ENCODE measurements at regions not wholly inside any gene's neighbourhood (a gene's known extent, or its start where the extent isn't known, plus 50 kb on each side); places are given as distances from the start of the nearest gene placed in this dataset.

GRCh38 chr3:40911264-40911663 is 288.0 kb upstream of the CTNNB1 start:
- no peak overlapping the region for H3K27ac Mint-ChIP-seq (ENCODE audit: unreplicated experiment)

DNA sequence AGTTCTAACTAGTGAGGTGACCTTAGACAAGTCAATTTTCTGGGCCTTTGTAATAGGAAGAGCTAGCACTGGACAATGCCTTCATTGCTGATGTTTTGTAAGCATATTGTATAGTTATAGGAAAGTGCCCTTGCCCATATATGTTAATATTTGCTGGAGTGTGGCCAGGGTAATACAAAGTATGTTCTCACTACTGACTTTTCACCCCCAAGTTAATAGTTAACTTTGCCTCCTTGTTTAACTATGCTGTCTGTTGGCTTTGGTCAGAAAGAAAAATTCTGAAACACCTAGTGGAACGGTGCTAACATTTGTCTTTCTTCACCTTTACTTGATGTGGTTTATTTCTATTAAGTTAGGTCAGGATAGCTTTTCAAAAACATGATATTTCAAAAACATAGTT is 287.4 kb upstream of the CTNNB1 start:
- DNase-seq, result peak; percentile 6
- Mint-ChIP-seq H3K9me3 (ENCODE audit: low read depth, unreplicated experiment) (no peaks in the 10 kb centered on the region), H3K27me3 (ENCODE audit: unreplicated experiment) (no peaks in the 10 kb centered on the region), H3K36me3 (ENCODE audit: insufficient read depth, unreplicated experiment) (no peaks in the 10 kb centered on the region), H3K4me1 (ENCODE audit: low read depth, unreplicated experiment) (peaks cover 30% of the 10 kb centered on the region), H3K4me3 (ENCODE audit: low read depth, unreplicated experiment) (no peak overlapping the region), H3K27ac (ENCODE audit: unreplicated experiment) (no peak overlapping the region)
- no peak for TF ChIP-seq CTCF (IDR thresholded peaks at IDR 0.05; ENCODE audit: unreplicated experiment)
- intact Hi-C loops (cut with micrococcal nuclease; ENCODE audit: unreplicated experiment), result no loop called here
- BruUV-seq (replicated peaks), result no TSS peak
- CTCF ChIA-PET, result no interaction called here

More at GRCh38 chr3:40911264-40911663, 288.0 kb upstream of the CTNNB1 start:
- CTCF ChIA-PET, result interaction anchor here (0.6 kb wide), 1 partner anchor 57 kb away, joined by 3 read pairs; no protein-coding TSS in a partner anchor
- Mint-ChIP-seq H3K36me3 (ENCODE audit: insufficient read depth, unreplicated experiment) (no peaks in the 10 kb centered on the region), H3K4me1 (ENCODE audit: low read depth, unreplicated experiment) (peaks cover 30% of the 10 kb centered on the region), H3K9me3 (ENCODE audit: low read depth, unreplicated experiment) (no peaks in the 10 kb centered on the region), H3K4me3 (ENCODE audit: low read depth, unreplicated experiment) (no peak overlapping the region), H3K27me3 (ENCODE audit: unreplicated experiment) (no peaks in the 10 kb centered on the region)
- no peak for DNase-seq
- no peak for TF ChIP-seq CTCF (IDR thresholded peaks at IDR 0.05; ENCODE audit: unreplicated experiment)
- intact Hi-C loops (cut with micrococcal nuclease; ENCODE audit: unreplicated experiment), result no loop called here
- BruUV-seq (replicated peaks), result no TSS peak

GRCh38 chr3:40912461-40912860 is 286.8 kb upstream of the CTNNB1 start:
- BruUV-seq (replicated peaks), result no TSS peak
- Mint-ChIP-seq H3K4me3 (ENCODE audit: low read depth, unreplicated experiment) (no peak overlapping the region), H3K9me3 (ENCODE audit: low read depth, unreplicated experiment) (no peaks in the 10 kb centered on the region), H3K27ac (ENCODE audit: unreplicated experiment) (no peak overlapping the region), H3K4me1 (ENCODE audit: low read depth, unreplicated experiment) (peaks cover 30% of the 10 kb centered on the region), H3K36me3 (ENCODE audit: insufficient read depth, unreplicated experiment) (no peaks in the 10 kb centered on the region), H3K27me3 (ENCODE audit: unreplicated experiment) (no peaks in the 10 kb centered on the region)
- intact Hi-C loops (cut with micrococcal nuclease; ENCODE audit: unreplicated experiment), result no loop called here
- CTCF ChIA-PET, result no interaction called here
- no peak for TF ChIP-seq CTCF (IDR thresholded peaks at IDR 0.05; ENCODE audit: unreplicated experiment)
- DNase-seq, result no peak

GRCh38 chr3:40913192-40913591 is 286.1 kb upstream of the CTNNB1 start:
- Mint-ChIP-seq H3K27me3 (ENCODE audit: unreplicated experiment) (no peaks in the 10 kb centered on the region), H3K9me3 (ENCODE audit: low read depth, unreplicated experiment) (no peaks in the 10 kb centered on the region), H3K4me1 (ENCODE audit: low read depth, unreplicated experiment) (peaks cover 30% of the 10 kb centered on the region), H3K4me3 (ENCODE audit: low read depth, unreplicated experiment) (no peak overlapping the region), H3K27ac (ENCODE audit: unreplicated experiment) (peak overlapping the region; percentile 13), H3K36me3 (ENCODE audit: insufficient read depth, unreplicated experiment) (no peaks in the 10 kb centered on the region)
- DNase-seq, result no peak
- TF ChIP-seq CTCF (IDR thresholded peaks at IDR 0.05; ENCODE audit: unreplicated experiment), result no peak
- CTCF ChIA-PET, result no interaction called here
- intact Hi-C loops (cut with micrococcal nuclease; ENCODE audit: unreplicated experiment), result no loop called here
- BruUV-seq (replicated peaks), result no TSS peak

Data from Calu3 (cell line).